Fibroblast of skin of left biceps (primary cell): ENCODE measurements at regions not wholly inside any gene's neighbourhood (a gene's known extent, or its start where the extent isn't known, plus 50 kb on each side); places are given as distances from the start of the nearest gene placed in this dataset.
"Not testable (repeated sequence)": the region's sequence is repeated elsewhere in the genome, so short reads cannot be mapped to it uniquely, and the experiment has no call there.

Experiments
- DNase-seq, 2 experiments: peaks; one replicate each; pipeline ENCODE4 v3.0.0-alpha.2; 2013; ENCODE audit warnings: low read depth in 2 of 2

GRCh38 chr6:5838656-5839396 is 167.9 kb downstream of the NRN1 start:
- DNase-seq, result no peak

- no peak for DNase-seq
These were observed 169.4 kb downstream of the NRN1 start for GRCh38 chr6:5837323-5837722.

- not testable (repeated sequence) for DNase-seq
These were observed 170.1 kb downstream of the NRN1 start for GRCh38 chr6:5836597-5836996.

GRCh38 chr6:5833120-5833519 is 173.6 kb downstream of the NRN1 start:
- DNase-seq, result no peak

GRCh38 chr6:5832668-5833067 is 174.1 kb downstream of the NRN1 start:
- DNase-seq, result no peak

GRCh38 chr6:5831219-5831862 is 175.4 kb downstream of the NRN1 start:
- DNase-seq, result not testable (repeated sequence)

GRCh38 chr6:5828296-5828695 is 178.4 kb downstream of the NRN1 start:
- DNase-seq, result no peak

- no peak for DNase-seq
These were observed 179.4 kb downstream of the NRN1 start for GRCh38 chr6:5827056-5827904.

GRCh38 chr6:5824382-5824983 is 182.2 kb downstream of the NRN1 start:
- DNase-seq, result not testable (repeated sequence)
